ENCODE measurements at regions not wholly inside any gene's neighbourhood (a gene's known extent, or its start where the extent isn't known, plus 50 kb on each side); places are given as distances from the start of the nearest gene placed in this dataset.

- TF ChIP-seq, protein P1, sequence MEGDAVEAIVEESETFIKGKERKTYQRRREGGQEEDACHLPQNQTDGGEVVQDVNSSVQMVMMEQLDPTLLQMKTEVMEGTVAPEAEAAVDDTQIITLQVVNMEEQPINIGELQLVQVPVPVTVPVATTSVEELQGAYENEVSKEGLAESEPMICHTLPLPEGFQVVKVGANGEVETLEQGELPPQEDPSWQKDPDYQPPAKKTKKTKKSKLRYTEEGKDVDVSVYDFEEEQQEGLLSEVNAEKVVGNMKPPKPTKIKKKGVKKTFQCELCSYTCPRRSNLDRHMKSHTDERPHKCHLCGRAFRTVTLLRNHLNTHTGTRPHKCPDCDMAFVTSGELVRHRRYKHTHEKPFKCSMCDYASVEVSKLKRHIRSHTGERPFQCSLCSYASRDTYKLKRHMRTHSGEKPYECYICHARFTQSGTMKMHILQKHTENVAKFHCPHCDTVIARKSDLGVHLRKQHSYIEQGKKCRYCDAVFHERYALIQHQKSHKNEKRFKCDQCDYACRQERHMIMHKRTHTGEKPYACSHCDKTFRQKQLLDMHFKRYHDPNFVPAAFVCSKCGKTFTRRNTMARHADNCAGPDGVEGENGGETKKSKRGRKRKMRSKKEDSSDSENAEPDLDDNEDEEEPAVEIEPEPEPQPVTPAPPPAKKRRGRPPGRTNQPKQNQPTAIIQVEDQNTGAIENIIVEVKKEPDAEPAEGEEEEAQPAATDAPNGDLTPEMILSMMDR (IDR thresholded peaks at IDR 0.05; ENCODE audit: borderline replicate concordance, extremely low read depth, low read length, poor library complexity, severe bottlenecking), result no peak
- no peak for TF ChIP-seq EZH2 (IDR thresholded peaks at IDR 0.05; ENCODE audit: borderline replicate concordance, low read depth, low read length, severe bottlenecking)
Observed at GRCh38 chr10:128475686-128476367, 349.6 kb upstream of the MKI67 start.
